Mesenchymal stem cell (in vitro differentiated cells and primary cell): ENCODE measurements at regions not wholly inside any gene's neighbourhood (a gene's known extent, or its start where the extent isn't known, plus 50 kb on each side); places are given as distances from the start of the nearest gene placed in this dataset.

ENCODE experiments used
- DNase-seq: peaks from one replicate; pipeline ENCODE4 v3.0.0-alpha.2; 2013
- H2AFZ ChIP-seq: one replicate; pipeline ENCODE4 v1.6.1; 2013; ENCODE audit warnings: low read depth, mild to moderate bottlenecking, control low read depth, inconsistent platforms, low read length, moderate library complexity
- H2AK5ac ChIP-seq: 2 replicates; pipeline ENCODE4 v1.6.1; 2013; ENCODE audit warnings: low read length, moderate library complexity, mild to moderate bottlenecking, inconsistent platforms; ENCODE audit not compliant: severe bottlenecking
- H2BK120ac ChIP-seq: one replicate; pipeline ENCODE4 v1.6.1; 2013; ENCODE audit warnings: low read depth, mild to moderate bottlenecking, inconsistent platforms, low read length, moderate library complexity
- H2BK12ac ChIP-seq, 2 experiments: one replicate each; pipeline ENCODE4 v1.6.1; 2013; ENCODE audit warnings: inconsistent platforms in 2 of 2, low read length in 2 of 2, mild to moderate bottlenecking in 2 of 2, moderate library complexity in 2 of 2, control low read depth in 1 of 2
- H2BK15ac ChIP-seq: one replicate; pipeline ENCODE4 v1.6.1; 2013; ENCODE audit warnings: mild to moderate bottlenecking, low read depth, inconsistent platforms; ENCODE audit not compliant: poor library complexity, severe bottlenecking
- H2BK5ac ChIP-seq: 2 replicates; pipeline ENCODE4 v1.6.1; 2013; ENCODE audit warnings: low read depth, mild to moderate bottlenecking, low read length, control low read depth, inconsistent platforms; ENCODE audit not compliant: poor library complexity, severe bottlenecking
- H3K14ac ChIP-seq, 2 experiments: one replicate each; pipeline ENCODE4 v1.6.1; 2013; ENCODE audit warnings: inconsistent platforms in 2 of 2, low read length in 2 of 2, control low read depth in 1 of 2, mild to moderate bottlenecking in 1 of 2, moderate library complexity in 1 of 2
- H3K18ac ChIP-seq, 2 experiments: one replicate each; pipeline ENCODE4 v1.6.1; 2013; ENCODE audit warnings: inconsistent platforms in 2 of 2, low read length in 2 of 2, control low read depth in 1 of 2, low read depth in 1 of 2, mild to moderate bottlenecking in 1 of 2
- H3K23ac ChIP-seq, 2 experiments: one replicate each; pipeline ENCODE4 v1.6.1; 2013; ENCODE audit warnings: inconsistent platforms in 2 of 2, low read length in 2 of 2, mild to moderate bottlenecking in 2 of 2, moderate library complexity in 2 of 2, control low read depth in 1 of 2
- H3K27ac ChIP-seq: 2 replicates; pipeline ENCODE4 v1.5.1; 2013; ENCODE audit warnings: mild to moderate bottlenecking, moderate library complexity, low read length, control low read depth, inconsistent platforms; ENCODE audit not compliant: poor library complexity, severe bottlenecking
- H3K27me3 ChIP-seq, 2 experiments: 2 replicates each; pipeline versions ENCODE4 v1.6.1 to v1.7.0; 2013; ENCODE audit warnings: low read length in 2 of 2, mild to moderate bottlenecking in 2 of 2, moderate library complexity in 2 of 2, control low read depth in 1 of 2, inconsistent platforms in 1 of 2; ENCODE audit not compliant: control insufficient read depth in 1 of 2, insufficient read depth in 1 of 2
- H3K36me3 ChIP-seq, 2 experiments: 2 replicates each; pipeline versions ENCODE4 v1.6.1 to v1.7.0; 2013; ENCODE audit warnings: low read length in 2 of 2, control low read depth in 1 of 2, inconsistent platforms in 1 of 2, low read depth in 1 of 2, mild to moderate bottlenecking in 1 of 2; ENCODE audit not compliant: insufficient read depth in 2 of 2, control insufficient read depth in 1 of 2
- H3K4ac ChIP-seq, 2 experiments: one replicate each; pipeline ENCODE4 v1.6.1; 2013; ENCODE audit warnings: inconsistent platforms in 2 of 2, low read length in 2 of 2, mild to moderate bottlenecking in 2 of 2, moderate library complexity in 2 of 2, control low read depth in 1 of 2, low read depth in 1 of 2
- H3K4me1 ChIP-seq: 2 replicates; pipeline ENCODE4 v1.6.1; 2013; ENCODE audit warnings: low read depth, low read length, control low read depth; ENCODE audit not compliant: control insufficient read depth, insufficient read depth
- H3K4me2 ChIP-seq: 2 replicates; pipeline ENCODE4 v1.6.1; 2013; ENCODE audit warnings: low read length, mild to moderate bottlenecking, inconsistent platforms; ENCODE audit not compliant: poor library complexity, severe bottlenecking
- H3K4me3 ChIP-seq, 2 experiments: 2 replicates each; pipeline versions ENCODE4 v1.5.1 to v1.7.0; 2013; ENCODE audit warnings: low read length in 2 of 2, mild to moderate bottlenecking in 2 of 2, control low read depth in 1 of 2, low read depth in 1 of 2; ENCODE audit not compliant: insufficient read depth in 1 of 2
- H3K79me1 ChIP-seq: replicated peaks from 2 replicates; pipeline ENCODE4 v1.6.1; 2013; ENCODE audit warnings: mild to moderate bottlenecking, control low read depth, low read length, inconsistent platforms; ENCODE audit not compliant: poor library complexity, severe bottlenecking
- H3K9ac ChIP-seq: 2 replicates; pipeline ENCODE4 v1.7.0; 2013; ENCODE audit warnings: mild to moderate bottlenecking, low read length, moderate library complexity
- H3K9me3 ChIP-seq: 2 replicates; pipeline ENCODE4 v1.7.0; 2013; ENCODE audit warnings: mild to moderate bottlenecking, low read length; ENCODE audit not compliant: control insufficient read depth
- H4K8ac ChIP-seq: one replicate; pipeline ENCODE4 v1.6.1; 2013; ENCODE audit warnings: inconsistent platforms, mild to moderate bottlenecking, low read length, moderate library complexity
- H4K91ac ChIP-seq: one replicate; pipeline ENCODE4 v1.6.1; 2013; ENCODE audit warnings: mild to moderate bottlenecking, low read length, inconsistent platforms
- WGBS: methylation state at CpG from one replicate; pipeline ENCODE4 v1.1.7; 2013; ENCODE audit warnings: mixed read lengths; 5-methylcytosine and 5-hydroxymethylcytosine counted together

DNA sequence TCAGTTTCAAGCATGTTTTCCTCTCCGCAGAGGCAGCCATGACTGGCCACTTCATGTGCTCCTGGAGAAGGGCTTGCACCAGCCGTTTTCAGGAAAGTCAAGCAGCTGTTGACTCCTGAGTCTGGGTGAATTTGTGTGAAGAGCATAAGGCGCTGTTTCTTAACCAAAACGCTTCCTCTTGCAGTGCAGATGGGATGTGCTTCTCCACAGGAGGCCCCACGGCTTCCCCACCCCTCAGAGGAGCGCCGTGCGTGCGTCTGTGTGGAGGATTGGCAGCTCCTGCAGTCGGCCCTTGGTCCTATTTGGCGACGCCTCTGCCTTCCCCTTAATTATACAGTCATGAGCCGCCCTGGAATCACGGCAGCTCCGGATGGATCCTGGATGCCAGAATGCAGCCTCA lies 54.1 kb upstream of the B3GAT1 start:
- H3K9me3 ChIP-seq: peaks cover 6% of the 10 kb centered on the region
- H3K27me3 ChIP-seq: peaks cover 0 to 16% of the 10 kb centered on the region in 2 experiments
- H3K4me1 ChIP-seq: no peaks in the 10 kb centered on the region
- H3K18ac ChIP-seq: no peak overlapping the region
- H4K8ac ChIP-seq: no peak overlapping the region
- no peak overlapping the region for H2BK5ac ChIP-seq
- no peak overlapping the region for H3K27ac ChIP-seq
- no peak overlapping the region for H2BK15ac ChIP-seq
- no peak for DNase-seq
- no peak overlapping the region for H4K91ac ChIP-seq
- 45% methylated on average over 15 of the region's 15 CpGs for WGBS
- H2BK12ac ChIP-seq: no peak overlapping the region
- no peak overlapping the region for H2BK120ac ChIP-seq
- no peak overlapping the region for H3K4ac ChIP-seq
- no peaks in the 10 kb centered on the region for H3K36me3 ChIP-seq
- H3K23ac ChIP-seq: no peak overlapping the region
- H3K14ac ChIP-seq: no peak overlapping the region
- no peak overlapping the region for H3K4me2 ChIP-seq
- no peak overlapping the region for H2AFZ ChIP-seq
- no peak overlapping the region for H3K9ac ChIP-seq
- H3K4me3 ChIP-seq: no peak overlapping the region
- no peaks in the 10 kb centered on the region for H3K79me1 ChIP-seq
- no peak overlapping the region for H2AK5ac ChIP-seq

DNA sequence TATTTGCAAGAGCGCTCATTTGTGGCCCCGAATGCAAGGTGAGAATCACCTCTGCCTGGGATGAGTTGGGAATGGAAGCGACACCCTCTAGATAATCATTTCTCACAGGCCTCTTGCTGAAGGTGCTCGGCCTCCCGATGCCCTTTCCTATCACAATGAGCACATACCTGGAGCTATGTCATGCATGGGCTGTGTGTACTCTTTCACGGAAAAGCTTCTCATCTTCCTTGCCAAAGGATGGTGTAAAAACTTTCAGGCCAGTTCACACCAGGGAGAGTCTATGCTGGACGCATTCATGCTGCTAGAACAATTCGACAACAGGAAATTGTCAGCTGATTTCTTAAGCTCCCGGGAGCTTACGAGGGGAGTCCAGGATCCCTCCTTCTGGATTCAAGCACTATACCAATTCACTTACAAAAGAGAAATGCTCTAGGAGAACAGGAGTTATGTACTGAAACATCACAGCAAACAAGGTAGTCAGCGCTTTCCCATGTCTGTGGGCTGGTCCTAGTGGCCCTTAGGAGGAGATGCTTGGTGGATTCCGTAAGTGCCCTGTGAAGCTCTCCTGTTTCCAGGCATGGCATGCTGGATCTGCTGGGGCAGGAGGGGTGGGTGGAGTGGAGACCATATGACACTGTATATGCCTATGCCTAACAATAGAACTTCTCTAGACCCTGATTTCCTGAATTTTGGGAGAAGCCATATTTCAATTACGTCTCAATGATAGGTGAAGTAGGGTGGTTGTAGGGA lies 53.1 kb upstream of the B3GAT1 start:
- Histone ChIP-seq H4K8ac (no peak overlapping the region), H3K18ac (no peak overlapping the region), H3K9ac (no peak overlapping the region), H2AK5ac (no peak overlapping the region), H2AFZ (no peak overlapping the region), H2BK120ac (no peak overlapping the region), H4K91ac (no peak overlapping the region), H3K4ac (no peak overlapping the region), H2BK5ac (no peak overlapping the region), H3K4me2 (no peak overlapping the region), H3K27ac (no peak overlapping the region), H3K27me3 (peaks cover 0 to 13% of the 10 kb centered on the region in 2 experiments), H2BK15ac (no peak overlapping the region), H2BK12ac (no peak overlapping the region), H3K14ac (no peak overlapping the region), H3K36me3 (no peaks in the 10 kb centered on the region), H3K4me3 (no peak overlapping the region), H3K9me3 (peaks cover 6% of the 10 kb centered on the region), H3K79me1 (no peaks in the 10 kb centered on the region), H3K23ac (no peak overlapping the region), H3K4me1 (no peaks in the 10 kb centered on the region)
- no peak for DNase-seq
- WGBS: 73% methylated on average over 11 of the region's 13 CpGs

DNA sequence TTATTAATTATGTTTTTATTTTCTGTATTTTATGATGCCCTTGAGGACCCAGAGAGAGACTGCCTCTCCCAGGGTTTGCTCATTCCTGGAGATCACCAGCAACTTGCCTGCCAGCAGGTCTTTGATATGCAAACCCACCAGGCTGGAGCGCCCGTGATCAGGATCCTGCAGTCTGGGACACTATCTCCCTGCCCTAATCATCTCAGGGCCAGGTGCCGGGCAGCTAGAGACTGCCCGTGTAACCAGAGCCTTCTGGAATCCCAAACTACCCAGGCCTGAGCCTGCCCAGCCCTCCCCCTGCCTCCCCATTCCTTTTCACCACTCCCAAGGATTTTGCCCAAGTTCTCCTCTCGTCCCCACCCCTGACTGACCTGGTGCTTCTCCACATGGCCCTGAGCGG lies 52.2 kb upstream of the B3GAT1 start:
- Histone ChIP-seq H2AK5ac (no peak overlapping the region), H3K27me3 (peaks cover 0 to 13% of the 10 kb centered on the region in 2 experiments), H3K4me2 (no peak overlapping the region), H3K14ac (no peak overlapping the region), H3K9me3 (no peaks in the 10 kb centered on the region), H4K8ac (no peak overlapping the region), H3K79me1 (no peaks in the 10 kb centered on the region), H3K23ac (no peak overlapping the region), H2BK12ac (no peak overlapping the region), H3K9ac (no peak overlapping the region), H3K18ac (no peak overlapping the region), H2BK15ac (no peak overlapping the region), H2AFZ (no peak overlapping the region), H3K4ac (no peak overlapping the region), H3K4me1 (no peaks in the 10 kb centered on the region), H2BK120ac (no peak overlapping the region), H3K27ac (no peak overlapping the region), H2BK5ac (no peak overlapping the region), H4K91ac (no peak overlapping the region), H3K4me3 (no peak overlapping the region), H3K36me3 (no peaks in the 10 kb centered on the region)
- DNase-seq: no peak
- WGBS: 43% methylated on average over 6 of the region's 6 CpGs

DNA sequence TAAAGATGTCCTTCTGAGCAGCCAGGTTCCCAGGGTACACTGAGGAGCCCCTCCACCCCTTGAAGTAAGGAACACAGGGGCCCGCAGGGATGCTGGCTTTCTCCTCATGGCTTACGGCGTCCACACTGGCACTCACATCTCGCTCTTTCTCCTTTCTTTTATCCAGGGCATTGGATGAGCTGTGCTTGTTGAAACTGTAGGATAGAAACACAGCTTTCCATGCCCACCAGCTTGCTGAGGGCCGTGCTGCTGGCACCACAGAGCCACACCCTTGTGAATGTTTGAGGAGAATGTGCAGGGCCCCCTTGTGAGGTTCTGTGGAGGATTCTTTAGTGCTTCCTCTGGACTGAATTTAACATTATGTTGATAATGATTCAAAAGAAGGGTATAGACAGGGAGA lies 51.7 kb upstream of the B3GAT1 start:
- Histone ChIP-seq H3K23ac (no peak overlapping the region), H2BK120ac (no peak overlapping the region), H3K4me3 (no peak overlapping the region), H2BK15ac (no peak overlapping the region), H3K27ac (no peak overlapping the region), H3K79me1 (no peaks in the 10 kb centered on the region), H3K4me2 (no peak overlapping the region), H3K9me3 (no peaks in the 10 kb centered on the region), H2AK5ac (no peak overlapping the region), H3K36me3 (no peaks in the 10 kb centered on the region), H2AFZ (no peak overlapping the region), H3K9ac (no peak overlapping the region), H4K91ac (no peak overlapping the region), H2BK5ac (no peak overlapping the region), H3K14ac (no peak overlapping the region), H2BK12ac (no peak overlapping the region), H3K18ac (no peak overlapping the region), H3K4me1 (no peaks in the 10 kb centered on the region), H4K8ac (no peak overlapping the region), H3K27me3 (peaks cover 0 to 13% of the 10 kb centered on the region in 2 experiments), H3K4ac (no peak overlapping the region)
- no peak for DNase-seq
- WGBS: 53% methylated on average over 2 of the region's 5 CpGs
